ENCODE measurements at regions not wholly inside any gene's neighbourhood (a gene's known extent, or its start where the extent isn't known, plus 50 kb on each side); places are given as distances from the start of the nearest gene placed in this dataset.

- no peaks in the 10 kb centered on the region for H3K27me3 ChIP-seq (ENCODE audit: control insufficient read depth in 1 of 2, insufficient read depth in 2 of 2, low read length in 2 of 2)
- Mint-ChIP-seq H3K36me3 (ENCODE audit: low read depth) (no peaks in the 10 kb centered on the region), H3K27ac (no peak overlapping the region), H3K9me3 (peaks cover 6% of the 10 kb centered on the region), H3K27me3 (peaks cover 5% of the 10 kb centered on the region), H3K4me1 (ENCODE audit: low read depth) (no peaks in the 10 kb centered on the region), H3K4me3 (no peak overlapping the region)
- DNase-seq, result no peak
- no peak for TF ChIP-seq CTCF (IDR thresholded peaks at IDR 0.05)
- POLR2A ChIA-PET, result no interaction called here
- H3K4me3 ChIP-seq (ENCODE audit: low read length), result no peak overlapping the region
- no peaks in the 10 kb centered on the region for H3K9me3 ChIP-seq (ENCODE audit: control insufficient read depth in 1 of 2, insufficient read depth in 1 of 2, low read length in 2 of 2)
- CTCF ChIA-PET, result no interaction called here
- ATAC-seq (ENCODE audit: poor library complexity), result no peak
- H3K4me1 ChIP-seq (ENCODE audit: insufficient read depth, low read length), result no peaks in the 10 kb centered on the region
- no peaks in the 10 kb centered on the region for H3K36me3 ChIP-seq (ENCODE audit: insufficient read depth, low read length)
- intact Hi-C loops (cut with DNase I, micrococcal nuclease), result no loop called here
- H3K27ac ChIP-seq (ENCODE audit: low read depth in 1 of 2, low read length in 2 of 2), result no peak overlapping the region
Observed at GRCh38 chr9:104258296-104259011, 164.3 kb downstream of the SMC2 start.

- Mint-ChIP-seq H3K9me3 (peaks cover 6% of the 10 kb centered on the region), H3K27ac (no peak overlapping the region), H3K27me3 (peaks cover 5% of the 10 kb centered on the region), H3K4me1 (ENCODE audit: low read depth) (no peaks in the 10 kb centered on the region), H3K4me3 (no peak overlapping the region), H3K36me3 (ENCODE audit: low read depth) (no peaks in the 10 kb centered on the region)
- no peak for DNase-seq
- no peak for TF ChIP-seq CTCF (IDR thresholded peaks at IDR 0.05)
- intact Hi-C loops (cut with DNase I, micrococcal nuclease), result no loop called here
- CTCF ChIA-PET, result no interaction called here
- Histone ChIP-seq H3K4me3 (ENCODE audit: low read length) (no peak overlapping the region), H3K27me3 (ENCODE audit: control insufficient read depth in 1 of 2, insufficient read depth in 2 of 2, low read length in 2 of 2) (no peaks in the 10 kb centered on the region), H3K36me3 (ENCODE audit: insufficient read depth, low read length) (no peaks in the 10 kb centered on the region), H3K27ac (ENCODE audit: low read depth in 1 of 2, low read length in 2 of 2) (no peak overlapping the region), H3K4me1 (ENCODE audit: insufficient read depth, low read length) (no peaks in the 10 kb centered on the region), H3K9me3 (ENCODE audit: control insufficient read depth in 1 of 2, insufficient read depth in 1 of 2, low read length in 2 of 2) (no peaks in the 10 kb centered on the region)
- no peak for ATAC-seq (ENCODE audit: poor library complexity)
- POLR2A ChIA-PET, result interaction anchor here (1.3 kb wide), 1 partner anchor 11 kb away, joined by 3 read pairs; no protein-coding TSS in a partner anchor
Observed at GRCh38 chr9:104260004-104260403, 165.9 kb downstream of the SMC2 start.

GRCh38 chr9:104263942-104264341 lies 169.8 kb downstream of the SMC2 start:
- Mint-ChIP-seq H3K27me3 (peaks cover 5% of the 10 kb centered on the region), H3K36me3 (ENCODE audit: low read depth) (no peaks in the 10 kb centered on the region), H3K27ac (no peak overlapping the region), H3K4me3 (no peak overlapping the region), H3K4me1 (ENCODE audit: low read depth) (no peaks in the 10 kb centered on the region), H3K9me3 (peaks cover 4% of the 10 kb centered on the region)
- Histone ChIP-seq H3K27me3 (ENCODE audit: control insufficient read depth in 1 of 2, insufficient read depth in 2 of 2, low read length in 2 of 2) (no peaks in the 10 kb centered on the region), H3K36me3 (ENCODE audit: insufficient read depth, low read length) (no peaks in the 10 kb centered on the region), H3K9me3 (ENCODE audit: control insufficient read depth in 1 of 2, insufficient read depth in 1 of 2, low read length in 2 of 2) (no peaks in the 10 kb centered on the region), H3K4me1 (ENCODE audit: insufficient read depth, low read length) (no peaks in the 10 kb centered on the region), H3K27ac (ENCODE audit: low read depth in 1 of 2, low read length in 2 of 2) (no peak overlapping the region), H3K4me3 (ENCODE audit: low read length) (no peak overlapping the region)
- ATAC-seq (ENCODE audit: poor library complexity) (no peak), DNase-seq (no peak)
- intact Hi-C loops (cut with DNase I, micrococcal nuclease), result no loop called here
- CTCF ChIA-PET, result no interaction called here
- TF ChIP-seq CTCF (IDR thresholded peaks at IDR 0.05), result no peak
- POLR2A ChIA-PET, result no interaction called here
